ENCODE measurements at regions not wholly inside any gene's neighbourhood (a gene's known extent, or its start where the extent isn't known, plus 50 kb on each side); places are given as distances from the start of the nearest gene placed in this dataset.

GRCh38 chr3:102144063-102144462 is 290.8 kb upstream of the ZPLD1 start:
- Histone ChIP-seq H3K9ac (ENCODE audit: low read length) (no peak overlapping the region), H3K27ac (ENCODE audit: low read length) (no peak overlapping the region), H3K9me3 (ENCODE audit: low read length) (no peaks in the 10 kb centered on the region), H4K20me1 (ENCODE audit: insufficient read depth) (no peaks in the 10 kb centered on the region), H3F3A (ENCODE audit: insufficient read depth, low read length, poor library complexity, severe bottlenecking) (no peaks in the 10 kb centered on the region), H3K79me2 (replicated peaks; ENCODE audit: insufficient read depth, low read length) (no peaks in the 10 kb centered on the region), H3K9me2 (ENCODE audit: insufficient read depth, low read length) (no peaks in the 10 kb centered on the region), H3K4me3 (ENCODE audit: low read length) (no peak overlapping the region), H3K27me3 (ENCODE audit: insufficient read depth, low read depth, low read length) (no peaks in the 10 kb centered on the region), H3K36me3 (ENCODE audit: insufficient read depth, low read length) (no peaks in the 10 kb centered on the region), H3K4me2 (ENCODE audit: low read length) (no peak overlapping the region), H2AFZ (ENCODE audit: low read depth, low read length) (no peak overlapping the region)
- TF ChIP-seq MXI1 (conservative IDR thresholded peaks at IDR 0.05; ENCODE audit: poor library complexity, severe bottlenecking): no peak
- no peak for TF ChIP-seq EP300 (conservative IDR thresholded peaks at IDR 0.05; ENCODE audit: poor library complexity, severe bottlenecking)
- TF ChIP-seq REST (IDR thresholded peaks at IDR 0.05; ENCODE audit: borderline replicate concordance): no peak
- TF ChIP-seq RAD21 (conservative IDR thresholded peaks at IDR 0.05): no peak
- TF ChIP-seq TAF1 (IDR thresholded peaks at IDR 0.05; ENCODE audit: low read depth): no peak
- TF ChIP-seq POLR2AphosphoS5 (IDR thresholded peaks at IDR 0.05): no peak
- no peak for TF ChIP-seq SMC3 (conservative IDR thresholded peaks at IDR 0.05; ENCODE audit: poor library complexity)
- no peak for TF ChIP-seq EZH2 (IDR thresholded peaks at IDR 0.05; ENCODE audit: borderline replicate concordance, insufficient read depth, low read length, poor library complexity, severe bottlenecking)
- TF ChIP-seq CTCF (IDR thresholded peaks at IDR 0.05; ENCODE audit: poor library complexity, severe bottlenecking): no peak

- no peak overlapping the region for H2AFZ ChIP-seq (ENCODE audit: low read depth, low read length)
Observed at GRCh38 chr3:102148598-102149337, 286.0 kb upstream of the ZPLD1 start.

More at GRCh38 chr3:102148598-102149337, 286.0 kb upstream of the ZPLD1 start:
- H3F3A ChIP-seq (ENCODE audit: insufficient read depth, low read length, poor library complexity, severe bottlenecking): no peaks in the 10 kb centered on the region
- H3K9ac ChIP-seq (ENCODE audit: low read length): no peak overlapping the region
- no peaks in the 10 kb centered on the region for H3K27me3 ChIP-seq (ENCODE audit: insufficient read depth, low read depth, low read length)
- H3K4me2 ChIP-seq (ENCODE audit: low read length): no peak overlapping the region
- peaks cover 4% of the 10 kb centered on the region for H3K9me3 ChIP-seq (ENCODE audit: low read length)
- H3K4me3 ChIP-seq (ENCODE audit: low read length): no peak overlapping the region
- TF ChIP-seq RAD21 (conservative IDR thresholded peaks at IDR 0.05): no peak
- TF ChIP-seq TAF1 (IDR thresholded peaks at IDR 0.05; ENCODE audit: low read depth): no peak
- TF ChIP-seq REST (IDR thresholded peaks at IDR 0.05; ENCODE audit: borderline replicate concordance): no peak
- TF ChIP-seq CTCF (IDR thresholded peaks at IDR 0.05; ENCODE audit: poor library complexity, severe bottlenecking): no peak
- TF ChIP-seq POLR2AphosphoS5 (IDR thresholded peaks at IDR 0.05): no peak
- no peak for TF ChIP-seq SMC3 (conservative IDR thresholded peaks at IDR 0.05; ENCODE audit: poor library complexity)
- TF ChIP-seq EP300 (conservative IDR thresholded peaks at IDR 0.05; ENCODE audit: poor library complexity, severe bottlenecking): no peak
- TF ChIP-seq EZH2 (IDR thresholded peaks at IDR 0.05; ENCODE audit: borderline replicate concordance, insufficient read depth, low read length, poor library complexity, severe bottlenecking): no peak
- TF ChIP-seq MXI1 (conservative IDR thresholded peaks at IDR 0.05; ENCODE audit: poor library complexity, severe bottlenecking): no peak
- no peaks in the 10 kb centered on the region for H3K9me2 ChIP-seq (ENCODE audit: insufficient read depth, low read length)
- H3K36me3 ChIP-seq (ENCODE audit: insufficient read depth, low read length): no peaks in the 10 kb centered on the region
- no peak overlapping the region for H3K27ac ChIP-seq (ENCODE audit: low read length)
- no peaks in the 10 kb centered on the region for H4K20me1 ChIP-seq (ENCODE audit: insufficient read depth)
- H3K79me2 ChIP-seq (replicated peaks; ENCODE audit: insufficient read depth, low read length): no peaks in the 10 kb centered on the region
